SKM-1 (cell line): ENCODE measurements at regions not wholly inside any gene's neighbourhood (a gene's known extent, or its start where the extent isn't known, plus 50 kb on each side); places are given as distances from the start of the nearest gene placed in this dataset.

Experiments used
- DNase-seq: peaks from one replicate; lab custom pipeline; 2025; ENCODE audit not compliant: unreplicated experiment; lab: John Stamatoyannopoulos, UW

DNA sequence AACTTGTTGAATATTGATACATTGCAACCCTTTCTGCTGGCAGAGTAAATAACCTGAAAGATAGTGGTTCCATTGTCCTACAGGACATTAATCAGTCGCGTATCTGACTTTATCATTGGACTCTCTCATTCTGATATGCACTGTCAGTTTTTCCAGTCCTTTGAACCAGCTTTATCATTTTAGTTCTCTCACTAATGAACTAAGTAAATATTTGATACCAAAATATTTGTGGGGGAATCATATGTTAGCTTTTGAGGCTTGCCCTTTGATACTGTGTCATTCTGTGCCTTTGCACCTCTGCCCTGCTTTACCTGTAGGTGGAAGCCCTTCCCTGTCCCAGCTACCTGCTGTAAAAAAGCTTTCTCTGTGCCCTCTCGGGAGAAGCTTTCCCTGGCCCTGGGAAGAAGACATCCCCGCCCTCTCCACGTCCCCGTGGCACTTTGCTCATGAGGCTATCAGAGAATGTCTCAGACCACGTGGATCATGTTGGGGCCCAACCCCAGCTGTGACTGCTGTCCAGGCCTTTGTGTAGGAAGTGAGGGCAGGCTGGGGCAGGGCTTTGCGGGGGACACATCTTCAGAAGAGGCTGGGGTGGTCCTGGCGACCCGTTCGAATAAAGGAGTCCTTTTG is 117.8 kb upstream of the NXT1 start:
- no peak for DNase-seq

DNA sequence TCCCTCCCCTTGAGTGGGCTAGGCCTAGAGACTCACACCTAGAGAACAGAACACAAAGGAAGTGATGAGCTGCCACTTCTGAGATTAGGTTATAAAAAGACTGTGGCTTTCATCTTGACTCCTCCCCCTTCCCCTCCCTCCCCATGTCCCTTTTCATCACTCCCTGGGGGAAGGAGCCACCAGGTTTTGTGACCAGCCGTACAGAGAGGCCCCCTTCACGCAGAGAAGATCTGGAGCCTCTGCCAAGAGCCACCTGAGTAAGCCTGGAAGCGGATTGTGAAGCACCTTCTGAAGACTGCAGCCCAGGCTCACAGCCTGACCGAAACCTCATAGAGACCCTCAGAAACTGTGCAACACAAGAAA is 118.4 kb upstream of the NXT1 start:
- DNase-seq: no peak

DNA sequence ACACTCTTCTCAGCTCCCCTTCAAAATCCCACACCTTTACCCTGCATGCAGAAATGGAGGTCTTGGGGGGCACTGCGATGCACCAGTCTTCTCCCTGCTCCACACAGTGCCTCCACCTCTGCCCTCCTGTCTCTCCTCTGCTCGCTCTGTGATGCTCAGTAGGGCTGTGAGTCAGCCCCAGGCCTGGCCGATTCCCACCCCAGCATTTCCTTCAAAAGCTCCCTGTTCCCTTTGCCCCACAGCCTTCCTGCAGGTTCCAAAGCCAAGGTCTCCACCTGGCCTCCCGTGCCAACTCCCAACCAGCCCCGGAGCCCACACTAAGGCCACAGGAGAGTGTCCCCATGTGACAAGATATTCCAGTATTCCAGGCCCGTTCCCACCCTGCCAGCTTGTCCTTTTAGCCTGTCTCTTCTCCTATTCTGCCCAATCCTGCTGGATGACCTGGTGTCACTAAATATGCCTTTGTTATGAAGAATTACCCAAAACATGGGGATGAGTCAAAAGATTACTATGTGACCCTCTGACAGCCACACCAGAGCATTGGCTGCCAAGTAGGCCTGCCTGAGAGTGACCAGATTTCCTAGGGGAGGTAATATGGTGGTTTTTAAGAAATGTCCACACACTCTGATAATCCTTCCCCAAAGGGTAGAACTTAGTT is 118.9 kb upstream of the NXT1 start:
- no peak for DNase-seq

DNA sequence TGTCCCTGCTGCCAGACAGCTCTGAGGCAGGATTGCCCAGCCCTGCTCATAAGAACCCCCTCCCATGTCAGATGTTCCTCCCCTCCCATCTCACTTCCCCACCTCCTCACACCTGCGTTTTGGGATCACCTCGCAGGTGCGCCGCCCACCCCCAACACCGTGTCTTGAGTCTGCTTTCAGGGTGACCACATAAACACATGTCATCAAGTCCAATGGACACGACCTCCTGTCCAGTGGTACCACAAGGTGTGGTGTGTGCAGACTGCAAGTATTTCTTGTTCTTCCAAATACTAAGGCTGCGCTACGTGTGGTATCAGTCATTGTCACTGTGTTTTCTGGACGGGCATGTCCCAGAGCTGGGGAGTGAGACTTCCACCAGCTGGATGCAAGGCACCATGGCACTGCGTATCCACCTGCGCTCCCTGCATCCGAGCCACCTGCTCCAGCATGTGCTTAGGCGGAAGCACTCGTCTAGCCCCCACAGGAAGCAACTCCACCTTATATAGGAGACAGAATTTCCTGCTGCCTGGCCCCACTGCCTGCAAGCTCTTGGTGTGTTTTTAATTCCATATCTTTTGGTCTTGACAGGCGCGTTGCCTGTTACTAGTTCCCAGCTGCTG is 119.7 kb upstream of the NXT1 start:
- DNase-seq: no peak

DNA sequence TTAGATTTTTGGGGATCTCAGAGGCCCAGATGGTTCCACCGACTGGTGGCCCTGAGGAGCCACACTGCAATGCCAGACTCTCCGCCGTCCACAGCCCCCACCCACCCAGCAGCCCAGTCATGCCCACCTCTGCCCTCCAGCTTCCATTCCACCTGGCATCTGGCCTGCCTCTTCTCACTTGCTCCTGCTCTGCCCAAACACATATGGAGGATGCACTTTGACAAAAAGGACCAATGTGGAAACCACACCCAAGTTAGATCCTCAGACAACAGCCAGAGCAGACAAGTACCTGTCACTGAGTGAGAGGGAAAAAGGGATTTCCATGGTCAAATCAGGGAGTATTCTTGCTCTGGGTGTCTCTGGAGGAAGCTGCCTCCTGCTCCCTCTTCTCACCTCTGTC is 120.6 kb upstream of the NXT1 start:
- no peak for DNase-seq

DNA sequence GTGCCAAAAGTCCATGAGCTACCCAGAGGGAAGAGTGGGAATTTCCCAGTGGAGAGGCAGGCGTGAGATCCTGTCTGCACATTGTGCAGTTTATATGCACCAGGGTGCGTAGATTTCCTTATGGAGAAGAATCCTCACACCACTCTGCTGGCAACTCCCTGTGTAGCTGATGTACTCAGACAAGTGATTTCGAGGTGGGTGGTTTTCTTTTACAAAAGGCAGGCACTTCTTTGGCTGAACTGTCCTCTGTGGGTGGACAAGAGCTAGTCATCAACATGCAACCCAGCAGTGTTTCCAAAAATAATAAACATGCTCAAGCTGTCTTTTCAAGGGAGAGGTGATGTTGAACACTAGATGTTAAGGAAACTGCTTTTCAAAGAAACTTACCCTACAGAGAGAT is 121.7 kb upstream of the NXT1 start:
- DNase-seq: no peak

DNA sequence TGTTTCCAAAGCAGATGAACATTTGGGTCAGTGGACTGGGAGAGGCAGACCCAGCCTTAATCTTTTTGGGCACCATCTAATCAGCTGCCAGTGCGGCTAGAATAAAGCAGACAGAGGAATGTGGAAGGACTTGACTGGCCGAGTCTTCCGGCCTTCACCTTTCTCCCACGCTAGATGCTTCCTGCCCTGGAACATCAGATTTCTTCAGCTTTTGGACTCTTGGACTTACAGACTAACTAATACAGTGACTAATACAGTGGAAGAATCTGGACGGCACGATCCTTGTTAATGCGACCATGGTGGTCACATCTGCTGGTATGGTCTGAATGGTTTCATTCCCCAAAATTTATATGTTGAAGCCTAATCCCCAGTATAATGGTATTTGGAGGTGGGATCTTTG is 122.6 kb upstream of the NXT1 start:
- DNase-seq: no peak

DNA sequence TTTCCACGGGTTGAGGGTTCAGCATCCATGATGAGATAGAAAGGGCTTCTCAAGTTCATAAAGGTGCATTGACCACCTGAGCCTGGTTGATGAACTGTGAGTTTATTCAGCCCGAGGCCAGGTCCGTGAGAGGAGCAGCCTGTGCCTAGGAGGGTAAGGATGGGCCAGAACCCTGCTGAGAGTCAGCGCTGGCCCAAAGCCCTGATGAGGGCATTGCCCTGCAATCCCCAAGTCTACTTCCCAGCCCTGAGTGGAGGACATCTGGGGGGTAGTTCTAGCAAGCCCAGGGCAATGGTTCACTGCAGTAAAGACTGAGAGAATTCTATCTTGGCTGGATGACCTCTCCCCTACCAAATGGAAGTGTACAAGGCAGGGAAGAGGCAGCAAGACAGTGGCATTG is 123.3 kb upstream of the NXT1 start:
- DNase-seq: no peak

DNA sequence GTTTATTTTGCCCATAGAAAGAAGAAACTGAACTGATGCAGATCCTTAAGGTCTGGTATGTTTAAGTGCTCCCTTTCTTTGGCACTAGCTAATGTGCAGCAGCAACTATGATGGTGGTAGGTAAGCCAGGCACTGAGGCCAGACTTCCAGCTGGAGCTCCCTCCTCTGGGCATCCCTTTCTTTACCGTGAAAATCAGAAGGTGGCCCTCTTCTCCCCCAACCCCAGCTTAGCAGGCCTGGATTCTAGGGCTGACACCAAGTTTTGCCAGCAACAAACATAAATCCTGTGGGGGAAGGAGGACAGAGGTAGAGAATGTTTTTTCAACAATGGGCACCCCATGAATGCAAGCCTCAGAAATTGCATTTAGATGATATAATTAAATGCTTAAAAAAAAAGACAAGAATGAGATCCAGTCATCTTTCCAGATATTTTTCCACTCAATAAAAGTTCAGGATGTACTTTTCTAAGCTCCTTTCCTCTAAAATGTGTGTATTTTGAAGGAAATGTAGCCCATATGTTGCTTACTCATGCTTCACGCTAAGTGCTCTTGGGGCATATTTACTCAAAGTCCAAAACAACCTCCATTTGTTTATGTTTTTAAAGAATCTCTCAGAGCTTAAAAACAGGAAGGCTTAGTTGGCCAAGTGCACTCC is 123.9 kb upstream of the NXT1 start:
- DNase-seq: no peak

DNA sequence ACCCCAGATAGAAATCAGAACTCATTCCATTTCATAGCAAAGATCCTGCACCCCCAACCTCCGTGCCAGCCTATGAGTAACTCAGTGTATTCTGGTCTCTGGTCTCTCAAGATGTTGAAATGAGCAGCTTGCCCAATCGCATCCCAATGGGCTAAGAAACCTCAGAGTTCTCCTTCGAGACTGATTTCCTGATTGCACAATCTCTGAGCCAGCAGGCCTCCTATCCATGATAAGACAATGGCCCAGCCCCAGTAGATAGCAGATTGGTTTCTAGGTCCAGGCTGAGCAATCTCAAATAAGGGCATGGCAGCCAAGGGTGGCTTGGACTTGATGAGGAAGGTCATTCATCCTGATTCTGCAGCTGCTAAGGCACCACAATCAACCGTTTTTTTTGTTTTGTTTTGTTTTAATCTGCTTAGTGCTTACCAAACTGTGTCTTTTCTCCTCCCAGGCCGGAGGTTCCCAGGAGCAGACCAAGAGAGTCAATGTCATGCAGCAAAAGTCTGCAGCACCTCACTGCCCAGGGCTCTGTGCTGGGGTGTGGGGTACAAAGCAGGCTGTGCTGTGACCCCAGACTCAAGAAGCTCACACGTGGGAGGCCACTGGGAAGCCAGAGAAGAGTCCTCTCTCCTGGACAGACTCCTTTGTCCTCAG is 125.1 kb upstream of the NXT1 start:
- peak; percentile 99 for DNase-seq

DNA sequence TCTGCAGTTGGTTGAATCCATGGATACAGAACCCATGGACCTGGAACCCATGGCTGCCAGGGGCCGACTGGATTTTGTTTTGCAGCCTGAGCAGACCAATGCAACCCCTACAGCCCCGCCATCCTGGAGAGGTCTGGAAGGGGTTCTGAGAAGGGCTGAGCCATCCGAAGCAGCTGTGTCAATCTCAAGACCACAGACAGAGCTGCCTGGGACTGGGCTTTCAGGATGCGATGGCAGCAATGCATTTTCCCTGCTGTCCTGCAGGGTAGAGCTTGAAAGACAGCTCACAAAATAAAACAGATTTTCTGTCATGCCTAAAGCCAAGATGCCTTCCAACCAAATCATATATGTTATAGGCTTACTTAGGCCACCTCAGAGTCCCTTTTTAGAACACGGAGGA is 125.8 kb upstream of the NXT1 start:
- DNase-seq: no peak

DNA sequence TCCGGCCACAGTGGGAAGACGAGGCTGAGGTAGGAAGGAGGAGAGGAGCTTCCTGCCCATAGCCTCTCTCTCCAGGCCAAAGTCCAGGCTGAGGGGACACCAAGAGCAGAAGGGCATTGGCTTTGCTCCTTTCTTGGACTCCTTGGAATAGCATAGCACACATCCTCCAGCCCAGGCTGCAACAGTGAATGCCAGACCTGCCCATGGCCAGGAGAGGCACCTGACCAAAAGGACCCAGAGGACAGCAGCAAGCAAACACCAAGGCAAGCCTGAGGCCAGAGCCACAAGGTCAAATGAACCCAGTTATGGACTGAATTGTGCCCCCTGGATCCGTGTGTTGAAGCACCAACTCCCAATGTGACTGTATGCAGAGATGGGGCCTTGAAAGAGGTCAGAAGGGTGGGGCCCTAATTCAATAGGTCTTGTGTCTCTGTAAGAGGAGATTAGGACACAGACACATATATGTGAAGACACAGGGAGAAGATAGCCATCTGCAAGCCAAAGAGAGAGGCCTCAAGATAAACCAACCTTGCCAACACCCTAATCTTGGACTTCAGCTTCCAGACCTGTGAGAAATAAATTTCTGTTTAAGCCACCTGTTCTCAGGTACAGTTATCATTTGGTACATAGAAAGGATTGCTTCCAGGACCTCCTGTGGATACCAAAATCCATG is 126.5 kb upstream of the NXT1 start:
- no peak for DNase-seq

DNA sequence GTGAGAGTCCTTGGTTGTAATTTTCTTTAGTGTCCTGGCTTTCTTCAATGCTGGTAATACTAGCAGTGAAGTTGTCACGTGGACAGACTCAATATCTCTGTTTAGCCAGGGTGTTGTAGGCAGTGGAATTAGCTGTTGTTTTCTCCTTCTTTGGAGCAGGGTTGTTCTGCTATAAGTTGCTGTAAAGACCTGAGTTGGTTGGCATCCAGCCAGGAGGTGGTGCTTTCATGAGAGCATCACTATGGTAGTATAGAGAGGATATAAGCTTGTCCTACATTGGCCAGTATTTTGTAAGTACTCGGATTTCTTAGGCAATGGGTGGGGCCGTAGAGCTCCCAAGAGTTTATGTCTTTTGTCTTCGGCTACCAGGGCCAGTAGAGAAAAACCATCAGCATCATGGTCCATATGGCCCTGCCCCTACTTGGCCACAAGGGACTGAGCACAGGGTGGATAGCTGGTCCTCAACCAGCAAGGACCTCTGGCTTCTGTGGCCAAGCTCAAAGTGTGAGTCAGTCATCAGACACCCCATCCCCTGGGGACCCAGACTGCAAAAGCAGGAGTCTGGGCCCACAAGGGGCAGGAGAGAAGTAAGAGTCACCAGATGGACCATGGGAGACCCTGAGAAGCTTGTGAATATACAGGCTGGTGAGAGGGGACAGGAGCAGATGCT is 127.9 kb upstream of the NXT1 start:
- DNase-seq: no peak

DNA sequence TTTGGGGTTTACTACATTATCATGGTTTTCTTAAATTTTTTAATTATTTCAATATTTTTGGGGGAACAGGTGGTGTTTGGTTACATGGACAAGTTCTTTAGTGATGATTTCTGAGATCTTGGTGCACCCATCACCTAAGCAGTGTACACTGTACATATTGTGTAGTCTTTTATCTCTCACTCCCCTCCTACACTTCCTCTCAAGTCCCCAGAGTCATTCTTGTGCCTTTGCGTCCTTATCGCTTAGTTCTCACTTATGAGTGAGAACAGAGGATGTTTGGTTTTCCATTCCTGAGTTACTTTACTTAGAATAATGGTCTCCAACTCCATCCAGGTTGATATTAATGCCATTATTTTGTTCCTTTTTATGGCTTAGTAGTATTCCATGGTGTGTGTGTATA is 130.9 kb upstream of the CD93 start:
- DNase-seq: no peak

DNA sequence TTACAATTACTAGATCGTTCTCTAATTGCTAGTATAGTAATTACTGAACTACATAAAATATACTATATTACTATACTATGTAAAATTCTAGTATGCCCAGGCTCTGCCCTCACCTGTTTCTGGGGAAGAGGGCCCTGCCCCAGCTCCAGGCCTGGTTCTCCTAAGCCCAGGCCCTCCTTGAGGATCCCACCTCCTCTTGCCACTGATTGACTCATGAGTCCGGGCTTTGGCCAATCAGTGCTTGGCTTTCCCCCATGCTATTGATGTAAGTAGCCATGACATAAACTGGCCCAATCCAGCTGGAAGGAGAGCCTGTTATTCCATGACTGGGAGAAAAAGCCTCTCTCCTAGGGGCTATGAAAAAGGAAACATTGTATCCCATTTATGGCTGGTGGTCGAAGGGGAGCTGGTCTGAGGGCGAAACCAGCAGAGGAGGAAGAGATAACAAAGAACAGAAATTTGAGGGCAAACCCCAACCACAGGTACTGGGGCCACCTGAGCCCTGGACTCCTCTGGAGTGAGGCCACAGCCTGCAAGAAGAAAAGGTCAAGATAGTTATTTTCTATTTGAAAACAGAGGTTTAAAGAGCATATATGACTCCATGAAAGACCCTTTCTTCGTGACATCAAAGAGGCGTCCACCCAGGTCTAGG is 129.3 kb upstream of the CD93 start:
- no peak for DNase-seq

DNA sequence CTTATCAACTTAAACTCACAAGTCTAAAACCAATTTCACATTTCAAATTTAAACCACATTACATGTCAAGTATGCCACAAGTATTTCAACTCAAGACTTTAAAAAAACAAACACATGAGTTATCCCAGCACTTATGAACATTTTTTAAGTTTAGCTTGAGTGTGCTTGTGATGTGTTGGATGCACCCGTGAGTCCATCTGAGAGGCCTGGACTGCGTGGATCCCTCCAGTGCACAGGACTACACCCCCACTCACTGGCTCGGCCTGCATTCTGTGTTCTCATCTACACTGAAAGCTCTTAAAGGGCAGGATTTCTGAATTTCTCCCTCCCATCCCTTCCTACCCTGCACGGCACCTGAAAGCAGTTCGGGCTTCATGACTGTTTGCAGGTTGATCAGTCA is 128.8 kb upstream of the CD93 start:
- DNase-seq: no peak

DNA sequence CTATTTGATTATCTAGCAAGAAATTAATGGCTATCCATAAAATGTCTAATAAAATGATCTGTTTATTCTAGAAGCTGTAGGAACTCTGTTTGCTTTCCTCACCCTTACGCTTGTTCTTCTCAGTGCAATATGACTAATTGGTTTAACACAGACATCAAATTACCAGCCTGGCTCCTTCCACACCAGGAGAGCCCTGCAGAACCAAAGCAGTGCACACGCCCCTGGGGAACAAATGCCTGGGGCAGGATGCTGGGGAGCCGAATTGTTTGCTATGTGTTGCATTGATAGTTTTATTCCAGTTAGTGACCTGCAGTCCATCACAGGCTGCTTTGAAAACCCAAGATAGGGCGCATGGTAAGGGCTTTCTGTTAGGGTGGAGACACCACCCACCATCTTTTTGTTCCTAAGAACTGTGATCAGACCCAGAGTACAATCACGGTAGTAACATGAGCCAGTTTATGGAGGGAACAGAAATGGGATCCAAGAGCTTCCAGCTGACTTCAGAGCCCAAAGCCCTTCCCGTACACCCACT is 126.4 kb upstream of the CD93 start:
- no peak for DNase-seq

DNA sequence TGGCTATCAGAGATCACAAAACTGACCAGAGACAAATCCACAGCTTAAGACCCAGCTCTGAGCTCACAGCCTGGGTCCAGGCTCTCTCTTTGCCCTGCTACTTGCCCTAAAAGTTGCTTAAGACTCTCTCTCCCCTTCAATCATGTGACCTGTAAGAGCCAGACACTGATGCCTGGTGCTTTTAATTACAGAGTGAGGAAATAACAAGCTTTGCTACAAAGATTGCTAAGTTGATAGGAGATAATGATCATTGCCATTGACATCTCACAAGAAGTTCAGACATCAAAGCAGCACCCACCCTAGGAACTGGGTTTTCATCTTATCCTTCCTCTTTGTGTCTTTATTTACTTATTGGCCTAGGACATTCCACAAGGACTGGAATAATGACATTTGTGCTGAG is 125.9 kb upstream of the CD93 start:
- DNase-seq: no peak

DNA sequence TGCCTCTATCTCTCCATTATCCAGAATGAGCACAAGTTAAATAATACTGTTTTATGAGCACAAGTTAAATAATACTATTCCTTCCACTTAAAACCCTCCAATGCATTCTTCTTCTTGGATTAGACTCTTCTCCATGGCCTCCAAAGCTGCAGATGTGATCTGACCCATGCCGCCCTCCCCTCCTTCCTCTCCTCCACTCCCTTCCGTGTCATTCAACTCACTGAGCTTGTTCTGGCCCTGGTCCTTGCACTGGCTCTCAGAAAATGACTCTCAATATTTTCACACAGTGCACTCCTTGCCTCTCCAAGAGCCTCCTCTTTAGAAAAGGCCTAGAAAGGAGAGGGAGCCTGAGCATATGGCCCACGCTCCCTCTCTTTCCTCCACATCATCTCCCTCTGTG is 125.0 kb upstream of the CD93 start:
- DNase-seq: no peak
